GM19238 (cell line): ENCODE measurements at regions not wholly inside any gene's neighbourhood (a gene's known extent, or its start where the extent isn't known, plus 50 kb on each side); places are given as distances from the start of the nearest gene placed in this dataset.

Experiments used
- DNase-seq: peaks from one replicate; pipeline ENCODE4 v3.0.0; 2011; ENCODE audit warnings: low spot score; ENCODE audit not compliant: insufficient read length

DNA sequence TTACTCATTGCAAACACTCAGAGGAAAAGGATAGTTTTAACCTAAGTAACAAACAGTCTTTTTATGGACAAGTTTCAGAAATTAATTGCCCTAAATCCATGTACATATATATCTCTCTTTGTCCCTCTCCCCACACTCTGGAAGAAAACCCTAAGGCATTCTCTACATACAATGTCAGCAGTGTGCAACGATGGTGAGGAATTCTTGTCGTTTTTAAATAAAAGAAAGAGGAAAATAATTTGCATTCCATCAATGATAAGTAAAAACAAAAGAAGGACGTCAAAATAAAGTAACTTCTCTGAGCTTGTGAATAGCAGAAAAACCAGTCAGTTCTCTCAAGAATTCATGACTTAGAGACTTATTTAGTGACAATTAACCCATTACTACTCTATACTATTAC, 550.5 kb upstream of the DIPK2B start:
- no peak for DNase-seq

DNA sequence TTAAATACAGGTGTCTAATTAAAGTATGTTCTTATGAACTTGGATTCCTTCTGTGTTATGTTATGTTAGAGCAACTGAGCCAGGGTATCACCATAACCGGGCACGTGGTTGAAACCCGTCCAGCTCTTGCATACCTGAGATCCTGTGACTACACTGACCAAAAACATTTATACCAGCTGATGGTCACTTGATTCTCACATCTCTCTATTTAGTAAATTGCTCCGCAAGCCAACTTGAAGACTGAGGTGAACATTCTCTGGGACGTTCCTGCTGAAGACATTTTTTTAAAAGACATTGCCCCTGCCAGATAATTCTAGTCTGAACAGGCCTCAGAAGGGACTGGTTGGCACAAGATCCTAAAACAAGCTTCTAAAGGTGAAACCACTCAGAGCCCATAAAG, 550.0 kb upstream of the DIPK2B start:
- DNase-seq = no peak

DNA sequence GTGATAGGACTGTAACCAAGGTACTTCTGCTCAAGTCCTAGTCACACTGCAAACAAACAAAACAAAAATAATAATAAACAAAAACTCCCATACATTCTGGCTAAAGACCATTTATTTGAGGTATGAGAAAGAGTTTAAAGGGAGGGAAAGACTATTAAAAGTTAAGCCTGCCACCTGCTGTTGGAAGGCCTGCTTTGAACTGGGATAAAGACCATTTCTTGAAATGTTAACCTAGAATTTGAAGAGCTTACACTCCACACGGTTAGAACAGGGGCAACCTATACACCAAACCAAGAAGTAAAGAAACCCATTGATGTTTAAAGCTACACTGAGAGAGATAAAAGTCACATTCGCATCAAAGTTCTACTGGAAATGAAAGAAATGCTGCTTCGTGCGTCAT, 548.7 kb upstream of the DIPK2B start:
- DNase-seq = no peak

DNA sequence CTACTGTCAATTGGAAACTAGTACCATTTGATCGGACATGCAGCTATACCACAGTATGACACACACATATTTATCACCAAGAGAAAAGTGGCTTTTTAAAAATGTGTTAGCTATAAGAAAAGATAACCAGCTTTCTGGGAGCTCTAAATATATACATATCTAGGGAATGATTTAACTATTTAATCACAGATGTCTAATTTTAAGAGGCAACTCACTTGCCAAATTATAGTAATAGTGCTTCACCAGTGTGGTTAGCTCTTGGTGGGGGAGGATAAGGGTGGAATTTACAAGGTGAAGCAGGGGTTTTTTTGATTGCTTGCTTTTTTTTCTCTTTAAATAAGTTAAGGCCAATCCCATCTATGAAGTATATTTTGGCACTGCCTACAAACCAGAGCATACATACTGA, 547.7 kb upstream of the DIPK2B start:
- no peak for DNase-seq

DNA sequence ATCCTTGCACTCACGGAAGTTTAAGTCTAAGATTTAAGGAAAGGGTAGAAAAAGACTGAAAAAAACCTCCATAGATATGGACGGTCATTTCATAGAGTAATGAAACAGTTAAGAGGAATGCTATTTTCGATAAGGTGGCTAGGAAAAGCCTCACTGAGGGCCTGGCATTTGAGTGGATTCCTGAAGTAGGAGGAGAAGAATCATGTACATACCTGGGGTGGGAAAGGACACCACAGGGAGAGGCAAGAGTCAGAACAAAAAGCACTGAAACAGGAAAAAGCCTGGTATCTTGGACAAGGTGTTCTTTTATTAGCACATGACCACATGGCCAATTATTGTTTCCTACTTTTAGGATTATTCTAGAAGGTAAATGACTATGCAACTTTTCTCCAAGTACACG, 547.2 kb upstream of the DIPK2B start:
- DNase-seq = no peak

DNA sequence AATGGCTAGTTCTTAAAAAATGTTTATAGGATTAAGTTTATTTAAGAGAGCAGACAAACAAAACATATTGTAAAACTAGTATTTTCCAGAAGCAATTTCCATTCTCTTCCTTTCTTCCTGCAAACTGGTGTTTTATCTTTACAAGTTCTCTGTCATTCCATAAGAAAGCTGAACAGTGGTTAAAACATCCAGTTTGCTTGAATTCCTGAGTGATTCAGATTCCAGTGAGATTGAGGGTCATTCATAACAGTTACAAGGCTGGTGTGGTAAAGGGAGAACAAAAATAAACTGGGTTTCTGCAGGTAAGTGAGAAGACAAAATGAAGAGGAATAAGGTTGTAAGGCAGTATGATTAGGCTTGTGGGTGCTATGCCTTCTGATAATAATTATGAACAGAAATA, 544.8 kb upstream of the DIPK2B start:
- DNase-seq = no peak

DNA sequence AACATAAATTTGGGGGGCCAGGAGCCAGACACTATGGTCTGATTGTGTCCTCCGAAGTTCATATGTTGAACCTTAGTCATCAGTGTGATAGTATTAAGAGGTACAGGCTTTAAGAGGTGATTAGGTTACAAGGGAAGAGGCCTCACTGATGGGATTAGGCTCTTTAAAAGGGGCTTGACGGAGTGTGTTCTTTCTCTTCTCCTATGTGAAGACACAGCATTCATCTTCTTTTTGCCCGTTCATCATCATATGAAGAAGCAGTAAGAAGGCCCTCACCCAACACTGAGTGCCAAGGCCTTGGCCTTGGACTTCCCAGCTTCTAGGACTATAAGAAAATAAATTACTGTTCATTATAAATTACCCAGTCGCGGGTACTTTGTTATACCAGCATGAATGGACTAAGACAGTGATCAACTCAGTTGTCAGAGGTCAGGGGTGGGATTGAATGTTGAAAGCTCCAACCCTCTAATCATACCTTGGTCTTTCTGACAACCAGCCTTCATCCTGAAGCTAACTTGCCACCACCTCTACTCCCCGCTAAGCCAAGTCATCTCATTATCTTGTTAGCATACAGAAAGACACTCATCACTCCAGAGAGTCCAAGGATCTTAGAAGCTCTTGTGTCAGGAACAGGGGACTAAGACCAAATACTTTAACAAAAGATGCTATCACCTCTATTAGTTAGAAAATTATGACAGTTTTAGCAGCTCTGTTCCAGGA, 543.4 kb upstream of the DIPK2B start:
- no peak for DNase-seq

DNA sequence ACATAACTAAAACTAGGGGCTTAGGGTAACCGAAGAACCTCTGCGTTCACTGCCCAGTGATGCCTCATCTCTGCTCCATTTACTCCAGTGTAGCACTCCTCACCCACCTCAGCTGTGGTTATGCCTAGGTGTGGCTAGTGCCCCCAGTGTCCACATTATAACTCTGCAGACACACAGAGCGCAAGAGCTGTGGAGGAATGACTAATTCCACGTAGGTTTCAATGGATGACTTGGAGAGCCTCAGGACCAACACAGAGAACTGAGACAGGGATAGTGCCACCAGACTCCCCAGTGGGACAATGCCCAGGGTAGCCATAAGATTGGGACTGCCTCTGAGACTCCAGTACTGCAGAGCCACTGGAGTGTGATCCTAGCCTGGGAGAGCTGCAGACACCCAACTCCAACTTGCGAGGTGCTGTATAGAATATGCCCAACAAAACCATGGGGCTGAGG, 542.4 kb upstream of the DIPK2B start:
- DNase-seq = no peak

DNA sequence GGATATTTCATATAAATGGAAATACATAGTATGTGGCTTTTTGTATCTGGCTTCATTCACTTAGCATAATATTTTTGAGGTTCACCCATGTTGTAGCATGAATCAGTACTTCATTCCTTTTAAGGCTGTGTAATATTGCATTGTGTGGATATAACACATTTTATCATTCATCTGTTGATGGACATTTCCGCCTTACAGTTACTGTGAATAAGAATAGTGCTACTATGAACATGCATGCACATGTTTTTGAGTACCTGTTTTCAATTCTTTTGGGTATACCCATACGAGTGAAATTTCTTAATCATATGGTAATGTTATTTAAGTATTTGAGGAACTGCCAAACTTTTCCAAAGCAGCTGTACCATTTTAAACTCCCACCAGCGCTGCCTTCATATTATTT, 539.6 kb upstream of the DIPK2B start:
- DNase-seq = no peak

DNA sequence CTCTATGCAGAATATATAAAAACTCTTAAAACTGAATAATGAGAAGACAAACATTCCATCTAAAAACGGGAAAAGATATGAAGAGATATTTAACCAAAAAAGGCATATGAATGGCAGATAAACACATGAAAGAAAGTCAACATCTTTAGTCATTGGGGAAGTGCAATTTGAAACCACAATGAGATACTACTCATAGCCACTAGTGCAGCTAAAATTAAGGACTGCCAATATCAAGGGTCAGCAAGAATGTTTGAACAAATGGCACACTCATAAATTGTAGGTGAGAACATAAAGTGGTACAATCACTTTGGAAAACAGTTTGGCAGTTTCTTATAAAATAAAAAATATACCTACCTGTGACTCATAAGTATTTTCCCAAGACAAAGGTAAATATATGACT, 534.9 kb upstream of the DIPK2B start:
- no peak for DNase-seq

DNA sequence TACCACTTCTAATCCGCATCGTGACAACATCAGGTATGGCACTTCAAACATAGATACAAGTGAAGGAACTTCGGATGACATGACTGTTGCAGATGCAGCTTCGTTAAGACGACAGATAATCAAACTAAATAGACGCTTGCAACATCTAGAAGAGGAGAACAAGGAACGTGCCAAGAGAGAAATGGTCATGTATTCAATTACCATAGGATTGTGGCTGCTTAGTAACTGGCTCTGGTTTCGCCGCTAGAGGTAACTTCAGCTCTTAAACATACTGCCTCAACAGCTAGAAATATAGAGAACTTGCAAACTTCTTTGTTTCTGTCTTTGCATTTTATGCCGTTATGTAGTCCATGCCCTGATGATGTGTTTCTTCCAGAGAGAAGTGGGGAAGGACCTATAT, 530.8 kb upstream of the DIPK2B start:
- DNase-seq = no peak

DNA sequence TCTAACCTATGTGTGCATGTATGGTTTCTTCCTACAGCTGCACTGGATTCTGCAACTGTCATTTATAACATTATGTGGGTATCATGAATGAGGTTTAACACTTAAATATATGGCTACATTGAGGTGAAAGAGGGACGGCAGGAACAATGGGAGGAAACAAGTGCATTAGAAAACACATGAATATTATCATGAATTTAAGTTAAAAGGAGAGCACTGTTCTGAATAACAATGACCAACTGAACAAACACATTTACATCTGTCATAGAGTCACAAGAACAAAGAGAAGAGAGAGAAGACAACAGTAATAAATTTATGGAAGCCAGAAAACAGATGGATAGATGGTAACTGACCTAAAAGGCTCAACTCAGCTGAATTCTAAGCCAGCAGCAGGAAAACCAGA, 527.1 kb upstream of the DIPK2B start:
- DNase-seq = no peak

DNA sequence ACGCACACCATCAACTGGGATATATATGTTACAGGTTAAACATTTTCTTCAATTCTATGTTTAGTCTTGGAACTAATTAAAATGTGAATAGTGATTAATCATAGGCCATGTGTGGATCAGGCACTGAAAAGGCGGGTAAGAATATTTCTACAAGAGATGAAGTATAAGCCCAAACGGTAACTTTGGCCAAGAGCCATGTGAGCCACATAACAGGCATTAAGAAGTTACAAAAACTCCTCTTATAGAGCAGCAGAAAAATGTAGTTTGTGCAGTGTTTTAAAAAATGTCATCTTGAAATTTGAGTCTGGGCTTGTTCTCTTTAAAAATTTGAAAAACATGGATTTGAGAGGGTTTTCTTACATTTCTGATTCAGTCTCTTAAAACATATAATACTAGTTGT, 521.8 kb upstream of the DIPK2B start:
- DNase-seq = no peak

DNA sequence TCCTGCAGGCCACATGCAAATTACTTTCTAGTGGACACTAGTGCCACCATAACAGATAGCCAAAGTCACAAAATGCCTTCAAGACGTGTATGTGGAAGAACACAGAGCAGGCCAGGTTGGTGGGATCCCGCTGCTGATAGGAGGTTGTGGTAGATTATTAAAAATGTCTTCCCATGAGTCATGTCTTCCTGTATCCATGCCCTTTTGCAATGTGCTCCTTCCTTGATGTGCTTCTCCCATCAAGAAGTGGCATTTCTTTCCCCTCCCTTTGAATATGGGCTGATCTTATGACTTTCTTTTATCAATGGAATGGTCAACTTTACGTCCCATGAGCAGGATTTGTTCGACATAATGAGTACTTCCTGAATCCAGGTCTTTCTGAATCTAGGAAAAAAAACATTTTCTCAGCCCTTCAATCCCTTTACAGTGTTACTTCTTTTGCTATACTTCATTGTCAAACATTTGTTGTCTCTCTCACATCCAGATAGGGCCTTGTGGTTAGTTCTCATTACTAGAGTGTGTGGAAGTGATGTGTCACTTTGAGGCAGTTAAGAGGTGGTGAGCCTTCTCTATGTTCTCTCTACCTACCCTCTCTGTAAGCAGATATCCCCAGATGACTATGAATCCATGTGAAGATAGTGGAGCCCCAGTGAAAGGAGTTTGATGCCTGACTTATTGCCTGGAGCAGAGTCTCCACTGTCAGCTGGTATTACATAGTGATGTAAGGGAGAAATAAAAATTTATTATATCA, 519.2 kb upstream of the DIPK2B start:
- DNase-seq = no peak

DNA sequence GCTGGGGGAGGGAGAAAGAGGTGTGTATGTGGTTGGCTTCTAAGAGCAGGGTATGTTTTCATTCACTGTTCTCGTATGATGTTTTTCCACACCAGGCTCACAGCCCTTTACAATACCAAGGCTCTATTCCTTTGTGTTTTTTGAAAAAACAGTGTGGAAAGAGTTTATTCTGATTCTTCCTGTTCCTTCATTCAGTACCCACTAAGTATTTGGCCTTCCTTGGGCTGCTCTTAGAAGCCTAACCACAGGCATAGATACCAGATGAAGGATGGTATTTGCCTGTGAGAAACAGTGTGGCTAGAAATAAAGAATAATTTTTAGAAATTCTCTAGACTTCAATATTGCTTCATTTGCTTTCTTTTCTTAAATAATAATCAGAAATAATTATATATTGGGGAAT, 518.0 kb upstream of the DIPK2B start:
- no peak for DNase-seq

DNA sequence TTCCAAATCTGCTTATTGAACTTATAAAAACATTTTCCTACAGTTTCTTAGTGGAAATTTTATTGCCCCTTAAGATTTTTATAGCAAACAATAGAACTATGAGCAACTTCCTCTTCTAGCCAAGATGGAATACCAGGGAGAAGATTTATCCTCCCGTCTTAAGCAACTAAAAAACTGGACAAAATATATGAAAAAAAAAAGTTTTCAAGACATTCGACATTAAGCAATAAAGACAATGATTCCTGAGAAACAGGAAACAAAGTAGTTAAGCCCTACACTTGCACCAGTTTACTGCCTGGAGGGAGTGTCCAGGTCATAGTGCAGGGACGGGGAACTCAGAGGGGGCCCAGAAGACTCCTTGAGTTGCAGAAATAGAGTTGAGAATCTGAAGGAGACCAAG, 516.1 kb upstream of the DIPK2B start:
- DNase-seq = no peak

DNA sequence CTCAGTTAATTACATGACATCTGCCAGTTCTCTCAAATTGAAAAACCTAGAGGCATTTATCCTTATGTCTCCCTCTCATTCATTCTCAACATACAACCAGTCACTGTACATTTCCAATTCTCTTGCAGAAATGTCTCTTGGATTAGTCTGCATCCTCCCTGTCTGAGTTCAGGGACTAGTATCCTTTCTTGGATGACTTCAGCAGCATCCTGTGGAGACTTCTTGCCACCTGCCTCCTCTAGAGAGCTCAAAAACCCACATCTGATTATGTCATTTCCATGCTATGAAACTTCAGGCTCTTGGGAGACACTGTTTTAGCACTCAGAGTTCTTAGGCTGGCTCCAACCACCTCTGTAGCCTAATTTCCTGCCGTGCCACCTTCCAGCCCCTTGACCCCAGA, 515.1 kb upstream of the DIPK2B start:
- no peak for DNase-seq

DNA sequence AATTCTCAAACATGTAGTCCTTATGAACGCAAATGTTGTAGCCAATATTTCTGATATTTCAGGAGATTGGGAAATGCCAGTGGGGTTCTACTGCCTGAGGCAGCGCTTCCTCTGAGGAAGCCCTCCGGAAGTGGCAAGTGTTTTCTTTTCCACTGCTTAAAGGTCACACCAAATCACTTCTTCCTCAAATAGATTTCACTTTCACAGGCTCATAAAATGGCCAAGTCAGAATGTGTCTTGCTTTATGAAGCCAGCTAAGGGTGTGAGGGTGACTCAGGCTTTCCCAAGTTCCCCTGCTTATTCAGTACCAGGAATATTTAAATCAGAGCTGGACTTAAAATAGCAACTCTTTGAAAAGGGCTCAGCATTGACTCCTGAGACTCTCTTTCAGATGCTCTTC, 514.2 kb upstream of the DIPK2B start:
- DNase-seq = no peak

DNA sequence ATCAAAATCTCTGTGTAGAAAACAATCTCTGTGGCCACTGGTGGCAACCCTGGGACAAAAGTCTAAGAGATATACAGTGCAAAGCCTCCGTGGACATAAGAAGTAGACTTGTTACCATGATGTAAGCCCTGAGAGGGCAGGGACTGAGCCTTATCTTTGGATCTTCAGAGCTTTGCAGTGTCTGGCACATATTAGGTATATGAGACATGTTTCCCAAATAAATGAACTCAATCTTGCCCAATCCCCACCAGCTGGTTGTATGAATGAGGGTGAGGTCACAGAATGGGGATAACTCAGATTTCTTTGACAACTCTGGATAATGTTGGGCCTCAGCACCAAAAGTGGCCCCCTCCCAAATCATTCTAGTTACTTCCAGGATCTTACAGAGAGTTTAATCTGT, 511.4 kb upstream of the DIPK2B start:
- no peak for DNase-seq

DNA sequence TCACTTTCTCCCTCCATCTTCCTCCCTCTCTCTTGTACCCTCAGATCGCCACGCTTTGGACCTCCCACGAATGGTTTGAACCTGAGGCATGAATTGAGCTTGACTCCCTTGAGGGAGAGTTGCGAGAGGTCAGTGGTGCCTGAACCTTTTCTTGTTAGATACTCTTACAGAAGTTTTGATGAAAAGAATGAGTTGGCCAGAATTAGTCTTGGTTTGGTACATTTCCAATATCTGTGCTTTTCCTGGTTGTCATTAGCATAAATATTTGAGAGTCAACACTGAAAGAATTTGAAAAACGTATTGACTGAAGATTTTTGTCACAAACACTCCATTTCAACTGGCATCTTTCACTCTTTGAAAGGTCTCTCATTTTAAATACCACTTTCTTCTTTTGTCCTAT, 510.6 kb upstream of the DIPK2B start:
- DNase-seq = no peak

DNA sequence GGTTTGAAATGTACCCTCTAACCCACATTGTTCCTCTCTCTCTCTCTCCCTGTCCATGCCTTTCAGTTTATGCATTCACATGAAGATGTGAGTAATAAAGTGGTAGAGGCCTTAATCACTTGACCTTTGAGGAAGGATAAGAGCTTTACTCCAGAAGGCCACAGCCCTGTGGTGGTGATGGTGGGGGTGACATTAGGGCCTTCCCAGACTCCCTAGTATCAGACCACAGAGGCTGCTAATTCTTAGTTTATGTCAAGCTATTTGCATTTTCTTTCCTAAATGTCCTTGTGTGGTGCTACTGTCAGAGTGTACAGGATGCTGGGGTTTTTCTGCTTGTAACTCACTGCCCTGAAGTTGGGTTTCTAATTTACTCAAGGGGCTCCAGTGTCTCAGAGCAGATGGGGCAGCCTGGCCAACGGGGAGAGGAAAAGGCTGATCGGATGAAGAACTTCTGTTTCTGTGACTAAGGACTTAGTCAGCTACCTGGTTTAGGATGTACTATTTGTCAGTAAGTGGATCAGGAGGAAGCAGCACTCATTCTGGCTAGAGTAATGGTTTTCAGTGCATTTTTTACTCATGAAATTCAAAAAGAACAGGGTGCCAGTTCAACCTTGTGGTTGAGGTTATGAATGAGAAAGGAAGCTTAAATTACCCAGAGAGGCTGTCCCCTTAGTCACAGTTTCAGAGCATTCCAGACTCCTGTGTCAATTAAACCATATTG, 509.6 kb upstream of the DIPK2B start:
- DNase-seq = no peak

DNA sequence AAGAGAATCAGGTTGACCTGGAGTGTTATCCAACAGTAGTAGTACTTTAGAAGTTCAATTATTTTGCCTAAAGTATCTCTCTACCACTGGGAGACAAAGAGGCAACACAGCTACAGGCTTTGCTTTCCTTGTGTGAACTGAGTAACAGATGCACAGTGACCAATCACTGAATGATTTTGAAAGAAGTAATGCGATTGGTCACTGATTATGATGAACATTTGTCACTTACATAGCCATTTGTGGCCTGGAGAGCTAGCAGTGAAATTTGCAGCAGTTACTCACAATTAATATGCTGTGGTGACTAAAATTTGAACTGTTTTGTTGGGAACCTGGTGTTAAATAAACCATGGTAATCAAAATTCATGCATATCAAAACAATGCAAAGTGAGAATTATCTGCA, 508.7 kb upstream of the DIPK2B start:
- DNase-seq = no peak

DNA sequence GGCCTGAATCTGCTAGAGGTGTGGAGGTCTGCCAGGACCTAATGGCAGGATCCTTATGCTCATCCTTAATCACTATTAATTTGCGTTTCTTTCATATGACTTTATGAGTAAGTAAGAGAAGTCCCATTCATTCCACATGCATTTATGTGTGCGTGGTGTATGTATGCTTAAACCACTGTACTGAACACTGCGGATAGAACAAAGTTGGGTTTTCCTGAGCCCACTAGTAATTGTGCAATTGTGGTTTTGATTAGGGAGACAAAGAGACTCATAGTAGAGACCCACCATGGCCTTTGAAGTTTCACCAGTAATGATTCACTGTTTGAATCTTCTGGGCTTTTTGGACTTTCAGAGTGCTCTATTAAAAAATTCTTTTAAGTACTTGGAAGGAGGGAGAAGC, 498.5 kb upstream of the DIPK2B start:
- no peak for DNase-seq
